COR-L47 (cell line): ENCODE measurements at regions not wholly inside any gene's neighbourhood (a gene's known extent, or its start where the extent isn't known, plus 50 kb on each side); places are given as distances from the start of the nearest gene placed in this dataset.
"Not testable (repeated sequence)": the region's sequence is repeated elsewhere in the genome, so short reads cannot be mapped to it uniquely, and the experiment has no call there.

Experiments used
- DNase-seq: peaks from one replicate; lab custom pipeline; 2025; lab: John Stamatoyannopoulos, UW

- no peak for DNase-seq
These were observed 396.8 kb downstream of the NPIPA8 start for GRCh38 chr16:17939723-17940122.

GRCh38 chr16:17939122-17939536, 397.4 kb downstream of the NPIPA8 start:
- DNase-seq = no peak

- DNase-seq = no peak
These were observed 398.0 kb downstream of the NPIPA8 start for GRCh38 chr16:17938546-17938945.

- no peak for DNase-seq
These were observed 399.7 kb downstream of the NPIPA8 start for GRCh38 chr16:17936766-17937402.

GRCh38 chr16:17930280-17930679, 406.3 kb downstream of the NPIPA8 start:
- no peak for DNase-seq

- DNase-seq = no peak
These were observed 409.6 kb downstream of the NPIPA8 start for GRCh38 chr16:17926866-17927399.

- no peak for DNase-seq
These were observed 410.1 kb downstream of the NPIPA8 start for GRCh38 chr16:17926461-17926860.

GRCh38 chr16:17925761-17926160, 410.8 kb downstream of the NPIPA8 start:
- no peak for DNase-seq

- no peak for DNase-seq
These were observed 415.1 kb downstream of the NPIPA8 start for GRCh38 chr16:17921357-17921978.

- DNase-seq = no peak
These were observed 419.1 kb downstream of the NPIPA8 start for GRCh38 chr16:17917316-17918019.

GRCh38 chr16:17915791-17916190, 420.7 kb downstream of the NPIPA8 start:
- no peak for DNase-seq

GRCh38 chr16:17914168-17914567, 422.4 kb downstream of the NPIPA8 start:
- DNase-seq = no peak

- not testable (repeated sequence) for DNase-seq
These were observed 425.0 kb downstream of the NPIPA8 start for GRCh38 chr16:17911578-17911977.

GRCh38 chr16:17906626-17907025, 429.9 kb downstream of the NPIPA8 start:
- not testable (repeated sequence) for DNase-seq

GRCh38 chr16:17901309-17901708, 430.5 kb upstream of the XYLT1 start:
- no peak for DNase-seq

GRCh38 chr16:17899141-17899540, 428.4 kb upstream of the XYLT1 start:
- DNase-seq = no peak

GRCh38 chr16:17887963-17888362, 417.2 kb upstream of the XYLT1 start:
- no peak for DNase-seq

- no peak for DNase-seq
These were observed 415.0 kb upstream of the XYLT1 start for GRCh38 chr16:17885659-17886207.

- DNase-seq = no peak
These were observed 407.1 kb upstream of the XYLT1 start for GRCh38 chr16:17877821-17878360.

- no peak for DNase-seq
These were observed 396.2 kb upstream of the XYLT1 start for GRCh38 chr16:17866996-17867395.

- no peak for DNase-seq
These were observed 391.3 kb upstream of the XYLT1 start for GRCh38 chr16:17861981-17862479.

GRCh38 chr16:17858061-17858460, 387.3 kb upstream of the XYLT1 start:
- no peak for DNase-seq
